GM12892 (cell line): ENCODE measurements at regions not wholly inside any gene's neighbourhood (a gene's known extent, or its start where the extent isn't known, plus 50 kb on each side); places are given as distances from the start of the nearest gene placed in this dataset.

Source experiments
- POLR2A ChIP-seq: IDR thresholded peaks from 2 replicates; pipeline ENCODE4 v1.6.1; 2011; ENCODE audit warnings: low read depth, low read length, control low read depth
- TAF1 ChIP-seq: IDR thresholded peaks from 2 replicates; pipeline ENCODE4 v1.6.1; 2011; ENCODE audit warnings: low read depth, mild to moderate bottlenecking, control low read depth, low read length, borderline replicate concordance

DNA sequence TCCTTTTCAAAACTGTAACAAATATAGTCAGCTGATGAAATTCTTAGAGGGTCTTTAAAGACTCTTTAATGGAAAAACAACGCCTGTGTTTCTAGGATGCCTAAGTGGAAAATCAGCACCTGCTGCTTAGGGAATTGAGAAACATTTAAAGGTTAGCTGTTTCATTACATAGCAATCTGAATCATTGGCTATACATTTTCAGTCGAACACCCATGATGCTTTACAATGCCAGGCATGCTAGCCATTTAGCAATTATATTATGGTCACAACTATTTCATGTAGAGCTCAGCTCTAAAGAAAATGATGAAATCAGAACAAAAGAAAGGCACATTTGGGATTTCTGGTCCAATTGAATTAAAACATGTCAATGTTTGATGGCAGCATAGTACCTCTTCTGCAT, 270.3 kb upstream of the SYNCRIP start:
- no peak for TF ChIP-seq POLR2A
- TF ChIP-seq TAF1, result no peak
